ENCODE measurements at regions not wholly inside any gene's neighbourhood (a gene's known extent, or its start where the extent isn't known, plus 50 kb on each side); places are given as distances from the start of the nearest gene placed in this dataset.

DNA sequence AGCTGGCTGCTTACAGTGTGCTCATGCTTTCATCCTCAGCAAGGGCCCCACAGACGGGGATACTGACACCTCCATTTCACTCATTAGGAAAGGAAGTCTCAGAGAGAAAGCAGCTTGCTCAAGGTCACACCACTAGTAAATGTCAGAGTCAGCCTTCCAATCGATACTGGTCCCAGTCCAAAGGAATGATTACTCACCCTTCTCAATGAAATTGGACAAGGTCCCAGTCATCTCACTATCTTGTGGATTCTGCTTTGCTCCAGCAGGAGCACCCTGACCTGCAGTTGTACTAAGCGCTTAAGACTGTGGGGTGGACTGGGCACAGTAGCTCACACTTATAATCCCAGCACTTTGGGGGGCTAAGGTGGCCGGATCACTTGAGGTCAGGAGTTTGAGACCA is 132.2 kb upstream of the SLC34A2 start:
- H3K27ac ChIP-seq (ENCODE audit: low read depth in 1 of 2, low read length in 2 of 2), result no peak overlapping the region
- peaks cover 0 to 4% of the 10 kb centered on the region in 2 experiments for H3K9me3 ChIP-seq (ENCODE audit: control insufficient read depth in 1 of 2, insufficient read depth in 1 of 2, low read length in 2 of 2)
- CTCF ChIA-PET, result no interaction called here
- TF ChIP-seq, protein P1, sequence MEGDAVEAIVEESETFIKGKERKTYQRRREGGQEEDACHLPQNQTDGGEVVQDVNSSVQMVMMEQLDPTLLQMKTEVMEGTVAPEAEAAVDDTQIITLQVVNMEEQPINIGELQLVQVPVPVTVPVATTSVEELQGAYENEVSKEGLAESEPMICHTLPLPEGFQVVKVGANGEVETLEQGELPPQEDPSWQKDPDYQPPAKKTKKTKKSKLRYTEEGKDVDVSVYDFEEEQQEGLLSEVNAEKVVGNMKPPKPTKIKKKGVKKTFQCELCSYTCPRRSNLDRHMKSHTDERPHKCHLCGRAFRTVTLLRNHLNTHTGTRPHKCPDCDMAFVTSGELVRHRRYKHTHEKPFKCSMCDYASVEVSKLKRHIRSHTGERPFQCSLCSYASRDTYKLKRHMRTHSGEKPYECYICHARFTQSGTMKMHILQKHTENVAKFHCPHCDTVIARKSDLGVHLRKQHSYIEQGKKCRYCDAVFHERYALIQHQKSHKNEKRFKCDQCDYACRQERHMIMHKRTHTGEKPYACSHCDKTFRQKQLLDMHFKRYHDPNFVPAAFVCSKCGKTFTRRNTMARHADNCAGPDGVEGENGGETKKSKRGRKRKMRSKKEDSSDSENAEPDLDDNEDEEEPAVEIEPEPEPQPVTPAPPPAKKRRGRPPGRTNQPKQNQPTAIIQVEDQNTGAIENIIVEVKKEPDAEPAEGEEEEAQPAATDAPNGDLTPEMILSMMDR (IDR thresholded peaks at IDR 0.05), result no peak
- DNase-seq, result no peak
- no peak for ATAC-seq (ENCODE audit: poor library complexity)
- POLR2A ChIA-PET, result no interaction called here
- no peaks in the 10 kb centered on the region for H3K36me3 Mint-ChIP-seq (ENCODE audit: low read depth)
- H3K4me1 Mint-ChIP-seq (ENCODE audit: low read depth), result no peaks in the 10 kb centered on the region
- H3K27me3 ChIP-seq (ENCODE audit: control insufficient read depth in 1 of 2, insufficient read depth in 2 of 2, low read length in 2 of 2), result peaks cover 0 to 2% of the 10 kb centered on the region in 2 experiments
- no peak overlapping the region for H3K4me3 Mint-ChIP-seq
- H3K4me1 ChIP-seq (ENCODE audit: insufficient read depth, low read length), result no peaks in the 10 kb centered on the region
- intact Hi-C loops (cut with DNase I, micrococcal nuclease), result no loop called here
- no peaks in the 10 kb centered on the region for H3K9me3 Mint-ChIP-seq
- H3K4me3 ChIP-seq (ENCODE audit: low read length), result no peak overlapping the region
- peaks cover 5% of the 10 kb centered on the region for H3K27me3 Mint-ChIP-seq
- no peak overlapping the region for H3K27ac Mint-ChIP-seq
- no peaks in the 10 kb centered on the region for H3K36me3 ChIP-seq (ENCODE audit: insufficient read depth, low read length)

GRCh38 chr4:25524663-25525062 is 131.0 kb upstream of the SLC34A2 start:
- H3K27me3 Mint-ChIP-seq, result peaks cover 5% of the 10 kb centered on the region
- intact Hi-C loops (cut with DNase I, micrococcal nuclease), result no loop called here

GRCh38 chr4:25525896-25526295 is 129.8 kb upstream of the SLC34A2 start:
- DNase-seq (no peak), ATAC-seq (ENCODE audit: poor library complexity) (no peak)
- no peaks in the 10 kb centered on the region for H3K4me1 Mint-ChIP-seq (ENCODE audit: low read depth)
- no peak overlapping the region for H3K4me3 Mint-ChIP-seq
- no peaks in the 10 kb centered on the region for H3K36me3 Mint-ChIP-seq (ENCODE audit: low read depth)
- Histone ChIP-seq H3K4me1 (ENCODE audit: insufficient read depth, low read length) (no peaks in the 10 kb centered on the region), H3K27me3 (ENCODE audit: control insufficient read depth in 1 of 2, insufficient read depth in 2 of 2, low read length in 2 of 2) (peaks cover 0 to 2% of the 10 kb centered on the region in 2 experiments), H3K36me3 (ENCODE audit: insufficient read depth, low read length) (no peaks in the 10 kb centered on the region), H3K27ac (ENCODE audit: low read depth in 1 of 2, low read length in 2 of 2) (no peak overlapping the region), H3K4me3 (ENCODE audit: low read length) (no peak overlapping the region), H3K9me3 (ENCODE audit: control insufficient read depth in 1 of 2, insufficient read depth in 1 of 2, low read length in 2 of 2) (peaks cover 0 to 4% of the 10 kb centered on the region in 2 experiments)
- CTCF ChIA-PET, result no interaction called here
- no peak overlapping the region for H3K27ac Mint-ChIP-seq
- H3K27me3 Mint-ChIP-seq, result peaks cover 11% of the 10 kb centered on the region
- no peaks in the 10 kb centered on the region for H3K9me3 Mint-ChIP-seq
- POLR2A ChIA-PET, result no interaction called here
- TF ChIP-seq, protein P1 (IDR thresholded peaks at IDR 0.05), result no peak
- intact Hi-C loops (cut with DNase I, micrococcal nuclease), result no loop called here

More at GRCh38 chr4:25524663-25525062, 131.0 kb upstream of the SLC34A2 start:
- Histone ChIP-seq H3K27ac (ENCODE audit: low read depth in 1 of 2, low read length in 2 of 2) (no peak overlapping the region), H3K9me3 (ENCODE audit: control insufficient read depth in 1 of 2, insufficient read depth in 1 of 2, low read length in 2 of 2) (peaks cover 0 to 4% of the 10 kb centered on the region in 2 experiments), H3K36me3 (ENCODE audit: insufficient read depth, low read length) (no peaks in the 10 kb centered on the region), H3K27me3 (ENCODE audit: control insufficient read depth in 1 of 2, insufficient read depth in 2 of 2, low read length in 2 of 2) (peaks cover 0 to 2% of the 10 kb centered on the region in 2 experiments), H3K4me1 (ENCODE audit: insufficient read depth, low read length) (no peaks in the 10 kb centered on the region), H3K4me3 (ENCODE audit: low read length) (no peak overlapping the region)
- ATAC-seq (ENCODE audit: poor library complexity) (no peak), DNase-seq (no peak)
- Mint-ChIP-seq H3K4me3 (no peak overlapping the region), H3K9me3 (no peaks in the 10 kb centered on the region), H3K4me1 (ENCODE audit: low read depth) (no peaks in the 10 kb centered on the region), H3K36me3 (ENCODE audit: low read depth) (no peaks in the 10 kb centered on the region), H3K27ac (no peak overlapping the region)
- CTCF ChIA-PET, result no interaction called here
- TF ChIP-seq, protein P1 (IDR thresholded peaks at IDR 0.05), result no peak
- POLR2A ChIA-PET, result no interaction called here
